ENCODE measurements at regions not wholly inside any gene's neighbourhood (a gene's known extent, or its start where the extent isn't known, plus 50 kb on each side); places are given as distances from the start of the nearest gene placed in this dataset.

DNA sequence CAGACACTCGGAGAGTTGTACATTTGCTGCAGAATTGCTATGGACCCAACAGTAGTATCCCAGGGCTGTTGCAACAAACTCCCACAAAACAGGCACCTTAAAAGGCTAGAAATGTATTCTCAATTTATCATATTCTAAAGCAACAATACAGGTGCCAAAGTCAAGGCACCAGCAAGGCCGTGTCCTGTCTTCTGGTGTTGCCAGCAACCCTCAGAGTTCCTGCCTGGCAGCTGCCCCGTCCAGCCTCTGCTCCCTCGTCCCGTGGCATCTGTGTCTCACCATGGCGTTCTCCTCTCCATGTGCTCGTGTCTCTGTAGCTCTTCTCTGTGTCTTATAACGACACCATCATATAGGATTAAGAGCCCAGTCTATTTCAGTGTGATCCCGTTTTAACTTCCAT, 67.7 kb upstream of the ARGLU1 start:
- no peak for TF ChIP-seq ARNTL (CRISPR knock-in tag; IDR thresholded peaks at IDR 0.05; ENCODE audit: borderline replicate concordance, low read depth)
- no peak for TF ChIP-seq GLIS3 (CRISPR knock-in tag; IDR thresholded peaks at IDR 0.05)
- TF ChIP-seq SNAI2 (CRISPR knock-in tag; IDR thresholded peaks at IDR 0.05): no peak
- TF ChIP-seq, protein P1, sequence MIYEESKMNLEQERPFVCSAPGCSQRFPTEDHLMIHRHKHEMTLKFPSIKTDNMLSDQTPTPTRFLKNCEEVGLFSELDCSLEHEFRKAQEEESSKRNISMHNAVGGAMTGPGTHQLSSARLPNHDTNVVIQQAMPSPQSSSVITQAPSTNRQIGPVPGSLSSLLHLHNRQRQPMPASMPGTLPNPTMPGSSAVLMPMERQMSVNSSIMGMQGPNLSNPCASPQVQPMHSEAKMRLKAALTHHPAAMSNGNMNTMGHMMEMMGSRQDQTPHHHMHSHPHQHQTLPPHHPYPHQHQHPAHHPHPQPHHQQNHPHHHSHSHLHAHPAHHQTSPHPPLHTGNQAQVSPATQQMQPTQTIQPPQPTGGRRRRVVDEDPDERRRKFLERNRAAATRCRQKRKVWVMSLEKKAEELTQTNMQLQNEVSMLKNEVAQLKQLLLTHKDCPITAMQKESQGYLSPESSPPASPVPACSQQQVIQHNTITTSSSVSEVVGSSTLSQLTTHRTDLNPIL (CRISPR knock-in tag; IDR thresholded peaks at IDR 0.05; ENCODE audit: low read depth): no peak
- no peak for TF ChIP-seq PATZ1 (CRISPR knock-in tag; IDR thresholded peaks at IDR 0.05; ENCODE audit: borderline replicate concordance)
- TF ChIP-seq, protein P2, sequence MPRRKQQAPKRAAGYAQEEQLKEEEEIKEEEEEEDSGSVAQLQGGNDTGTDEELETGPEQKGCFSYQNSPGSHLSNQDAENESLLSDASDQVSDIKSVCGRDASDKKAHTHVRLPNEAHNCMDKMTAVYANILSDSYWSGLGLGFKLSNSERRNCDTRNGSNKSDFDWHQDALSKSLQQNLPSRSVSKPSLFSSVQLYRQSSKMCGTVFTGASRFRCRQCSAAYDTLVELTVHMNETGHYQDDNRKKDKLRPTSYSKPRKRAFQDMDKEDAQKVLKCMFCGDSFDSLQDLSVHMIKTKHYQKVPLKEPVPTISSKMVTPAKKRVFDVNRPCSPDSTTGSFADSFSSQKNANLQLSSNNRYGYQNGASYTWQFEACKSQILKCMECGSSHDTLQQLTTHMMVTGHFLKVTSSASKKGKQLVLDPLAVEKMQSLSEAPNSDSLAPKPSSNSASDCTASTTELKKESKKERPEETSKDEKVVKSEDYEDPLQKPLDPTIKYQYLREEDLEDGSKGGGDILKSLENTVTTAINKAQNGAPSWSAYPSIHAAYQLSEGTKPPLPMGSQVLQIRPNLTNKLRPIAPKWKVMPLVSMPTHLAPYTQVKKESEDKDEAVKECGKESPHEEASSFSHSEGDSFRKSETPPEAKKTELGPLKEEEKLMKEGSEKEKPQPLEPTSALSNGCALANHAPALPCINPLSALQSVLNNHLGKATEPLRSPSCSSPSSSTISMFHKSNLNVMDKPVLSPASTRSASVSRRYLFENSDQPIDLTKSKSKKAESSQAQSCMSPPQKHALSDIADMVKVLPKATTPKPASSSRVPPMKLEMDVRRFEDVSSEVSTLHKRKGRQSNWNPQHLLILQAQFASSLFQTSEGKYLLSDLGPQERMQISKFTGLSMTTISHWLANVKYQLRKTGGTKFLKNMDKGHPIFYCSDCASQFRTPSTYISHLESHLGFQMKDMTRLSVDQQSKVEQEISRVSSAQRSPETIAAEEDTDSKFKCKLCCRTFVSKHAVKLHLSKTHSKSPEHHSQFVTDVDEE (CRISPR knock-in tag; IDR thresholded peaks at IDR 0.05): no peak
- TF ChIP-seq CSRNP3 (CRISPR knock-in tag; IDR thresholded peaks at IDR 0.05): no peak
- TF ChIP-seq ZFP3 (CRISPR knock-in tag; IDR thresholded peaks at IDR 0.05): no peak
- TF ChIP-seq TCF4 (CRISPR knock-in tag; IDR thresholded peaks at IDR 0.05; ENCODE audit: borderline replicate concordance): no peak
- TF ChIP-seq ZNF70 (CRISPR knock-in tag; IDR thresholded peaks at IDR 0.05): no peak
- no peak for TF ChIP-seq RARB (CRISPR knock-in tag; IDR thresholded peaks at IDR 0.05)
- no peak for TF ChIP-seq ZFP30 (CRISPR knock-in tag; IDR thresholded peaks at IDR 0.05)
- TF ChIP-seq ESRRG (CRISPR knock-in tag; IDR thresholded peaks at IDR 0.05): no peak
